ENCODE measurements at regions not wholly inside any gene's neighbourhood (a gene's known extent, or its start where the extent isn't known, plus 50 kb on each side); places are given as distances from the start of the nearest gene placed in this dataset.
A peak's percentile ranks its signal among the peaks of the same experiment; 100 is the strongest.

DNA sequence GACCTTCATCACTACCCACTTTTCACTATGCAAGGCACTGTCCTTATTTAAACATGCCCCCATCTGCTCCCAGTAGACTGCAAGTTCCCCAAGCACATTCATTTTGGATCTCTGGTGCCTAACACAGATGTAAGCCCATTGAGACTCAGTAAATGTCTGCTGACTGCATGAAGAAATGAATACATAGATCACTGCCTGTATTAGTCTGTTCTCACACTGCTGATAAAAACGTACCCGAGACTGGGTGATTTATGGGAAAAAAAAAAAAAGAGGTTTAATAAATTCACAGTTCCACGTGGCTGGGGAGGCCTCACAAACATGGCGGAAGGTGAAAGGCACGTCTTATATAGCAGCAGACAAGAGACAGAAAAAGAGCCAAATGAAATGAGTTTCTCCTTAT lies 204.9 kb downstream of the ATG4C start:
- no peak for DNase-seq

DNA sequence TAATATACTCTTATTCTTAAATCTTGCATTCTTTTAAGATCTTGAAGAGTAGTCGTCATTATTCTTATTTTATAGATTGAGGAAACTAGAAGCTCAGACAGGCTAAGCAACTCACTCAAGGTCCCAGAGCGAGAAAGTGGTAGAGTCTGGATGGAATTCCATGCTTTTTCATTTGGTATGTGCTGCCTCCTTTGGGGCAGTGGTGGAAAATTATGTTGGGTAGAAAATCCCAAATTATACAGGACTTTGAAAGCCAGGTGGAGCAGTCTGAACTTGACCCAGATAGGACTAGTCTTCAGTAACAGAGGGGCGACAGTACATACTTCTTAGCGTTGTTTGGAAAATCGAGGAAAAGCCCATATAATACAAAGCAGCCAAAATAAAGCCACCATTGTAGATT lies 205.6 kb downstream of the ATG4C start:
- DNase-seq, result no peak

DNA sequence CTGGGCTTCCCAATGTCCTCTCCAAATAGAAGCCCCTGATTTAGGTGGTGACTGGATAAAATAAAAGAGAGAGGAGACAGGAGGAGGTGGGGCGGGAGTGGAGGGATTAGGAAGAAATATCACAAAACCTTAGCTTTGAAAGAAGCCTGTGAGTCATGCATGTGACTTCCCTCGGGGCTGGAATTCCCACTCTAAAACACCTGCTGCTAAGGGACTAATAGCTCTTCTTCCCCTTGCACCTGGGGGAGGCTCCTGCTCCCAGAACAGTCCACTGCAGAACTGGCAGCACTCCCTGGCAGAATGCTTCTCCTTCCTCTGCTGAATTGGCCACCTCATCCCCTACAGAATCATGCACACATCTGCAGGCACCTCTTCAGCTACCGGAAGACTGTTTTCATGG lies 207.2 kb downstream of the ATG4C start:
- no peak for DNase-seq

DNA sequence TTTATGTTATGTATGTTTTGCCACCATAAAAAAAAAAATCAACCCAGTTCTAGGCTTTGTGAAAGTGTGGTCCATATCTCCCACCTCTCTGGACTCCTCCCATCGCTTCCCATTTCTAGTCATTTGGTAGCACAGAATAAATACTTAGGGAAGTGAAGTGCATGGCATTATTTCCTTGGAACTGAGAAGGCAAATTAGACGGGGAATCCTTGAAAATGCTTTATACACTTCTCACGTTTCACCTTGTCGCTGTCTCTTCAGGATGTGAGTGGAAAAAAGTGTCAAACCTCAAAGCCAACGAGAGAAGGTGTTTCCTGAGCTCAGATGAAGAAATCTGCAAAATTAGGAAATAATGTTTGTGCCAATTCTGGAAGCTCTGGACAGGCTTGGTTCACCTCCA lies 209.9 kb downstream of the ATG4C start:
- no peak for DNase-seq

DNA sequence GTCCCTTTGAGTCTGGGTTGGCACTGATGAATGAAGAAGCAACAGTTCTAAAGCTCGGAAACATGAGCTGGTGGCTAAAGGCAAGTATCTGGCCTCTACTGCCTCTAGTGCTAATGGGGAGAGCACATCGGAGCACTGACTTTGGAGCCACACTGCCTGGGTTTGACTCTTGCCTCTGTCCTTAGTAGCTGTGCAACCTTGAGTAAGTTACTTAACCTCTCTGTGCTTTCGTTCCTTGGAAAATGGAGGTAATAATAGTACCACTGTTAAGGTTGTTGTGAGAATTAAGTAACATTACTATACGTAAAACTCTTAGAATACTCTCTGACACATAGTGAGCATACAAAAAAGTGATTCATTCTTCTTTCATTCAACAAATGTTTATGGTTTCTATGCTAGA lies 211.2 kb downstream of the ATG4C start:
- DNase-seq, result no peak

DNA sequence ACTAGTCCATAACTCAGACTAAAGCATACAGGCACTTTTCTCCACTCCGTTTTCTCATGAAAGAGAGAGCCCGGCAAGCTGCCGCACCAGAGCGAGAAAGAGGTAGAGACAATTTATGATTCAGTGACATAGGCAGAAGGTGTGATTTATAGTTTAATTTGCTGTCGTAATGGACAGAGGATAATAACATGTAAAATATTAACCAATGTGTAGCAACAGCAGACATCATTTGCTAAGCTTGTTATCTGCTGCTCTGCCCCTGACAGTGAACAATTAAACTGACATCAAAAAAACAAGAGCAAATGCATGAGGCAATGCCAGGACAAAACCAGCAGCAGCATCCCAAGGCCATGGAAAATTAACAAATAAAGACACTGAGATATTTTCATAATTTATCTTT lies 214.0 kb downstream of the ATG4C start:
- no peak for DNase-seq

DNA sequence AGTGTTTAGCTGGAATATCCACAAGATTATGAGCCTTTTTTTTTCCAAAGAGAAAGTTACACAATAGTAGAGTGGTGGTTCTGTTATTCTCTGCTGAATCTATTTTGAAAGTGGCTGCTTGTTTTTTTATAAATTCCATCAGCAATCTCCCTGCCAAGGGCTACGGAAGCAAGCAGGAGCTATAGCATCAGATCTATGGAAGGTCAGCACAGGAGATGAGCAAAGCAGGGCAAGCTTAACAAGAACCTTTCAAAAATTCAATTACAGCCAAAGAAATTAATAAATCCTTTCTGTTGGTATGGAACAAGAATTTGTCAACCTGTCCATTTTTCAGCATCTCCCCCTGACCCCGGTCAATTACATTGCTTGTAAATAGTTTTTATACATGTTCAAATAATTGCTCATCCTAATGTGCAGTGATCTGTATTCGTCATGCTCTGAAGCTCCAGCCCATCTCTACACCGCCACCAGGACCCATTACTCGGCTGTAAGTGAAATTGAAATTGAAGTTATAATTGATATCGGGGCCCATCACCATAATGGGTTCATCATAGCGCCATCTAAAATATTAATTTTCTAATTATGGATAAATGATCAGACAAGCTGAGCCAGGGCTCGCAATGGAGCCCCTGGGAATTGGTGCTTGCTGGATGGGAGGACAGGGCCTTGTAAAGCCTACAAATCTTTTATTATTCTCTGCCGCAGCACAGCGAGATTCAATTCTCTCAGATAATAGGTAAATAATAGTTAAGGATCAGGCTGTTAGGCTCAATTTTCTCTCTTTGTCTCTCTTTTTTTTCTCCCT lies 215.1 kb downstream of the ATG4C start:
- DNase-seq, result no peak

DNA sequence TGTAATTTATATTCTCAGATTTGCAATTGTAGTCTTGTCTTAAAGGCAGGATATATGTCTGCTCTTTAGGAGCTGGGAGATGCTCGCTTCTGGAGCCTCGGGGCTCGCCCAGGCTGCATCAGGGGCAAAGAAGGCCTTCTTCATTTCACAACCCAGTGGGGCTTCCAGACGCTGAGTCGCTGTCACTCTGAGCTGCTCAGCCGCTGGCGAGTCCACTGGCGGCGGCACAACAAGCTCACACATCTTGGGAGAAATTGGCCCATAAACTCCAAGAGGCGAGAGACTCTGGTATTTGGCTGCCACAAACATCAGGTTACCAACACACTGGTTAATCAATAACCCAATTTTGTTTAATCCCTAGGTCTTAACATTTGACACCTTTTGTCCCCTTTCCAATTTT lies 216.6 kb downstream of the ATG4C start:
- no peak for DNase-seq

DNA sequence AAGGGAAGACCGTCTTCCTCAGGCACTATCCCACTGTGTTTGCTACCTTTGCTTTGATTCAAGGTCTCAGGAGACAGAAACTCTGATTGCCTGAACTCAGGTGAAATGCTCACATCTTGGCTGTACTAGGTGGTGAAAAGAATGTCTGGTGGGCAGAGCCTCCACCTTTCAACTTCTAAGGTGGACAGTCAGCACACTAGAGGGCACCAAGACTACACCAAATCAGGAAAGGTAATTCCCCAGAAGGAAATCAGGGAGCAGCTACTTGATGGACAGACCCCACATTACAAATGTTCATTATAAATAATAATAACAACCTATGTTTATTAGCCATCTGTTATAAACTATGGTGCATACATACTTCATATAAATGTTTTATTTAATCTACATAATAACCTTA lies 220.9 kb downstream of the ATG4C start:
- DNase-seq, result no peak

DNA sequence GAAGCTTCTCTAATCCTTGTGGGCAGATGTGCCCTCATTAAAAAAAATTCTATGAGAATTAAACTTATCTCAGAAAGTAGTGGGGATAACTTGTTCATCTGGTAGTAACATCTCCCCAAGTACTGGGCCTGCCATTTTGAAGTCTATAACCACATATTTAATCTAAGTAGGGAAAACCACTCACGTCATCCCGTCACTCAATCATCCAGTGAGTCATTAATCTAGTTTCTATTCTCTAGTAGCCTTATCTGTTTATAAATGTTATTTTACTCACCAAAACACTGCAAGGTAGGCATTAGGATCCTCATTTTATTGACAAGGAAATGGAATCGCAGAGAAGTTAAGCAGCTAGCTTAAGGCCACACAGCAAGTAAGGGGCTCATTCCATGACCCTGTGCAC lies 221.9 kb downstream of the ATG4C start:
- DNase-seq, result no peak

DNA sequence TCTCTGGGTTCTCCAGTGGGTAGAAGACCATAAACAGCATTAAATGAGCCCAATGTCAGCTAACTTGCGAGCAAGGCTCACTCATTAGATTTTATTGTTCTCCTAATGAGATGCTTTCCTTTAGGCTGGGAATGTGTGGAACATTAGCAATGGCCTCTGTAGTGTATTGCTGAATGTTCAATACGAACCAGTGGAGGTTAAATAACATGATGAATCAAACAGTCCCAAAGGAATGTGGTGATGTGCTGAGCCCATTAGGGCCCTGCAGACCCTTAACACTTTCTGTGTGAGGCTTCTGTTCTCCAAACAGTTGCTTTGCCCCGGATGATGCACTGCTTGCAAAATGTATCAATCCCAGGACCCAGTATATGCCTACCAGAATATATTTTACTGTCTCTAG lies 225.5 kb downstream of the ATG4C start:
- DNase-seq, result peak; percentile 59

DNA sequence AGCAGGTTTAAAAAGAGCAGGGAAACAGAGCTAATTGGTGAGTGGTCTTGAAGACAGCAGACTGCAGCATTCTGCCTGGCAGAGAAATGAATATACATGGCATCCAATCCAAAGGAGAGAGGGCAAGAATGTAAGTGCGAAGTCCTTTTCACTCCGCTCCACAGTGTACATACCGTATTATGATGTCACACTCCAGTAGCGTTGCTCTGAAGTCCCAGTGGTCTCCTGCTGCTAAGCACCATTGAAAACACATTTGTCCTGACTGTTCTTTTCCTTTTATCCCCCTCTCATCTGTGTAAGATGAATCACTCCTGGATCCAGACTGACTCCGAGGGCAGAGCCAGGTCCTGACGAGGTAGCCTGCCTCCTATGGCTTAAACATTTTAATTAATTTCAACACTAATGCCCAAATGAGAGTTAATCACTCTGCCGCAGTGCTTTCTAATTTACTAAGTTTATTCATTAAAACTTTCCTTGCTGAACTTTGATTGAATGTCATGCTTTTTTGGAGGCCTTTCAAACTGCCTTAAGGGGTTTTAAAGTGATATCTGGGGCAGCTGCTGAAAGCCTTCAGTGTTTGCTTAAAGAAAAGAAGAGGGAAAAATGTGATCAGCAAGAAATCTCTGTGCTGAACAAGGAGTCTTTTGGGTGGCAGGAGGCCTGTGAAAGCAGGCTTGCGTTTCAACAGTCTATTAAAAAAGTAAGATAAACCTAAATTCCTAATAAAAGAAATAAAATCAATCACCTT lies 227.2 kb downstream of the ATG4C start:
- peak; percentile 72 for DNase-seq

DNA sequence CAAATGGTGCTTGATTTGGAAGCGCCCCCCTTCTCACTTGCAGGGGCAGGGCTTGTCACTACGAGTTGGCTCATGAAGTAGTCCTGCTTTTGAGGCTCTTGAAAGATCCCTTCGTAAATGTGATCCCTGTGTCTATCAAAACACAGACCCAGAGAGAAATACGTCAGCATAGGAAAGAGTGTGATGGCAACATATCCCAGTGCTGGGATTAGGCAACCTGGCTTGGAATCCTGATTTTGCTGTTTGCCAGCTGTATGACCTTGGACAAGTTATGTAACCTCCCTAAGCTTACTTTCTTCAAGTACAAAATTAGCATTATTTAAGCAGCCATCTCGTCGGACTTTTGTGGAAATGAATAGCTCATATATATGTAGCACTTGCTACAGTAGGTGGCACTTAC lies 228.4 kb downstream of the ATG4C start:
- DNase-seq, result no peak

DNA sequence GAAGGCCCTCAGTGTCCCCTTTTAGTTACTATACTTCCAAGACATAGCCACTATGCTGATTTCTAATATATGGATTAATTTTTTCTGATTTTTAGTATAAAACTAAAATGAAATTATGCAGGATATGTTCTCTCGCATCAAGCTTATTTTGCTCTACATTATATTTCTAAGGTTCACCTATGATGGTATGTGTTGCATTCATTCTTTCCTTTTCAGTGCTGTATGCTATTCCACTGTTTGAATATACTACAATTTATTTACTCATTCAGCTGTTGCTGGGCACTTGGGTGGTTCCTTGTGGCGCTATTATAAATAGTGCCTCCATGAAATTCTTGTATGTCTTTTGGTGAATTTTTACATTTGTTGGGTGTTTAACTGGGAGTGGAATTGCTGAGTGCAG lies 230.3 kb downstream of the ATG4C start:
- no peak for DNase-seq

DNA sequence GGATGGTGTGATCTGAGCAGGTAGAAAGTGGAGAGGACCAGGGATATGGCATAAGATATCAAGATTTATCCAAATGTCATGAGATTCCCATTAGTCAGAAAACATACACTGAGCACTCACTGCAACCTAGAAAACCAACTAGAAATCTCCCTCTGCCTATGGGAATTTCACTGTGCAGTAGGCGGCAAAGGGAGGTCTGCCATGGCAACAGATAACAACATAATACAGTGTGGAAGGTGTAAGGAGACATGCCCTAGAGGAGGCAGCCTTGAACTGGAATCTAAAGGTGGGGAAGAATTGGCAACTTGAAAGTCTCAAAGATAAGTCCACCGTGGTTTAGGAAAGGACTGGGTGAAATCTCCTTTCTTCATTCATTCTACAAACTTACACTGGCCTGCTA lies 238.4 kb downstream of the ATG4C start:
- no peak for DNase-seq

DNA sequence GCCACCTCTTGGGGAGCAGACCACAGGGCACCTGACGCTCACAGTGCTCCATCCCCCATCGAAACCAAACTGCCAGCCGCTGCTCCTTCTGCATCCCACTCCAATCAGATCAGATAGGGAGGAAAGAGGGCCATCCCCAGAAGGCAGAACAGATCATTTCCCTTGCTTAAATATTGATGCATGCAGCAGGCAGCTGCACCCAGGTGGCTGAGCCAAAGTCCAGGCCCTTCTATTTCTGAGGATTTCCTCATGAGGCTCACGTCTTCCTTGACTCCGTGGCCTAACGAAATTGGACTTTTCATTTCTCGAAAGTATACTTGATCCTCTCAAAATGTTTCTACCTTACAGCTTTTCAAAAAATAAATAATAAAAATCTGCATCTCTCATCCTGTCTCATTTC lies 239.2 kb downstream of the ATG4C start:
- DNase-seq, result no peak

DNA sequence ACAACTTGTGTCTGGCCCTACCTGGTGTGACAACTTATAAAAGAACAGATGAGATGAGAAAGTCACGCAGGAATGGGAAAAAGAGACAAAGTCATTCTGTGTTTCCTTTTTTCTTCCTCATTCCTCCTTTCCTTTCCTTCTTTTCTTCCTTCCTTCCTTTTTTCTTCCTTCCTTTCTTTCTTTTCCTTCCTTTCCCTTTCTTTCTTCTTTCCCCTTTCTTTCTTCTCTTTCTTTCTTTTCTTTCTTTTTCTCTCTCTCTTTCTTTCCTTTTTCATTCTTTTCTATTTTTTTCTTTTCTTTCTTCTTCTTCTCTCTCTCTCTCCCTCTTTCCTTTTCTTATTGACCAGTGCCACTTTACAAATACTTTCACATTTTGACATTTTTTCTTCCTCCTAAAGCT lies 239.7 kb downstream of the ATG4C start:
- no peak for DNase-seq

DNA sequence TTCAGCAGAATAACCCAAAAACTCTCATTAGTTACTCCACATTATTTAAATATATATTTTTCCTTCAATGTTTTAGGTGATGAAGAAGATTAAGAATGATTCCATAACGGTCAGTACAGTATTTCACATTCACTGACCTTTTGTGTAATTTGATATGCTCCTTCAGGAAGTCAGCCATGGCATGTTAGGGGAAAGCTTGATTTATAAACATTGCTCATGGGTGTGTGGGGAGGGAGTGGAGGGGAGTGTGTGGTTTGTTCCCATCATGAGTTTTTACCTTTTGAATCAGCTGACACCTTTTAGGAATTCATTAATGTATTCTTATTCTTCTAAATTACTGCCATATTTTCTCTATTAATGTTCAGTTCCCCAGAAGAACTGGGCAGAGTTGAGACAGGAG lies 240.2 kb downstream of the ATG4C start:
- DNase-seq, result no peak

DNA sequence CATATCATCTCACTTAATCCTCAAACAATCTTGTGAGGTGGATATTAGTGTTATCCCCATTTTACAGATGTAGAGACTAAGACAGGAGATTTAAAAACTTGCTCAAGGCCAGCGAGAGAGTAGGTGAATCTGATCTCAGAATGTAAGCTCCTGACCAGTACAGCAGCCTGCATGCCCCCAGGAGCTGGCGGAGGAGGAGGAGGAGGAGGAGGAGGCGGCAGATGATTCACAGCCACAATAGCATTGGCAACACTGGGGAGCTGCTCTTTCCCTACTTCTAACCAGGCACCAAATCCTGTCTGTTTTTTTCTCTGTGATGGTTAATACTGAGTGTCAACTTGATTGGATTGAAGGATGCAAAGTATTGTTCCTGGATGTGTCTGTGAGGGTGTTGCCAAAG lies 243.2 kb downstream of the ATG4C start:
- no peak for DNase-seq

DNA sequence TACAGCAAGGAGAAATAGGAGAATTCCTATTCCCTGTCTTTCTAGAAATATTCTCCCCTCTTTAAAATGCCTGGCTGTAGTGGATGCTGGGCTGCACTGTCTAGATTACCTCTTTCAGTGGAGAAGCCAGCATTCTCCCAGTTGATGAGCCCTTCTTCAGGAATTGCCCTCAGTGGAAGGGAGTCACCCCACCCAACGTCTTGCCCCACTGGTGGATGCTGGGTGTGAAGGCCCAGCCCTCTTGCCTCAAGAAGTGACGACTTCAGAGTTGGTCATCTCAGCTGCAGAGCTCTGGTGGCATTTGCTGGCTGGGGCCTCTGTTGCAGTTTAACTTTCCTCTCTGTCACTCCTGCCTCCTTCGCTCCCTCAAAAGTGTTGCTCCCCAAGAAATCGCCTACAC lies 248.2 kb downstream of the ATG4C start:
- DNase-seq, result no peak

DNA sequence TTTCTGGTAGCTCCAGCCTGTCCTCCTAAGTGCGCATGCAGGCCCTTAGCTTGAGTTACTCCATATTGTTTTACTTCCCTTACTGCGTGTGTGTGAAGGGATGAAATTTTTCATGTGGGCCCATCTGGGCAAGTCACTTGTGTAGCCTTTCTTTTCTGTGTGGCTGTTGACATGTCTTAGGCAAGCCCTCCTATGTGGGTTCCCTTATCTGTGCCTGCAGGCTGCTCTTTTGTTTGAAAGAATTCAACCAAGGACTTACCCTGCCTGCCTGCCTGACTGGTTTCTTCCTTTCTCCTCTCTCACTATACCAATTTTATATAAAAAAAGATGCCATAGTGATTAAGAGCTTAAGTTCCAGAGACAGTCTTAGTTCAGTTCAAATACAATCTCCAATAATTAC lies 249.3 kb downstream of the ATG4C start:
- DNase-seq, result no peak

DNA sequence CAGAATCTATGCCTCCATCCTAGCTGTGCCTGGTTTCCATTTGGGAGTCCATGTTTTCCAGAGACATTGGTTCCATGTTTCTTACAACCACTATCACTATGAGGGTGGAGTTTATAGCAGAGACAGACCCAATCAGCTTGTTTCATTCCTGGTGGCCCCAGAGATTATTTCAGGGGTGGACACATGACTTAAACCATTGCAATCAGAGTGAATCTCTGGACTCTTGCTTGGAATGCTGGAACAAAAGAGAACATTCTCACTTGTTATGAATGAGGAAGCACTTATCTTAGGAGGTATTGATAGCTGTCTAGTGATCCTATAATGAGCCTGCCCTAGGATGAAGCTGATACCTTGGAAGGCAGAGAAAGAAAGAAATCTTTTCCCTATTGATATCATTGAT lies 250.3 kb downstream of the ATG4C start:
- DNase-seq, result no peak

DNA sequence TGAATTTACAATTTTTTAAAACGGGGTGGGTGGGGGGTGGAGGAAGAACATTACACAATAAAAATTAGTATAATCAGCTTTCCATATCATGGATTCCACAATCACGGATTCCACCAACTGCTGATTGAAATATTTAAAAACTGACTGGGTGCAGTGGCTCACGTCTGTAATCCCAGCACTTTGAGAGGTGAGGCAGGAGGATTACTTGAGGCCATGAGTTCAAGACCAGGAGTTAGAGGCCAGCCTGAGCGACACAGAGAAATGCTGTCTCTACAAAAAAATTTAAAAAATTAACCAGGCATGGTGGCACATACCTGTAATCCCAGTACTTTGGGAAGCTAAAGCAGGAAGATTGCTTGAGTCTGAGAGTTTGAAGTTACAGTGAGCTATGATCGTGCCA lies 254.7 kb downstream of the ATG4C start:
- DNase-seq, result no peak

DNA sequence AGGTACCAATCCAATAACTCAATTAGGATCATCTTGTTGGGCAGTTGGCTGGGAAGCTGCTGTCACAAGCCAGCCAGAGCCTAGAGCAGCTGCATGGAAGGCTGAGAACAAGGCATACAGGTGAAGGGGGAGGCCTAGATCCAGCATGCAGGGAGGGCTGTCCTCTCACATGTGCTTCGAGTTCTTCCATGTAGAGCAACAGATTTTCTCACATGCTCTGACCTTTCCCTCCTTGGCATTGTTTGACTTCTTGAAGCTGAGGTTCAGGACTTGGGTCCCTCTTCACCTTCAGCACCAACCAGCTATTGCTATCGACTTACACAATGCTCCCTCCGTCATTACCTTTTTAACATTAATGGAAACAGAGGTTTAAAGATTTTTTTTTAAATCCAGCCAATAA lies 257.7 kb downstream of the ATG4C start:
- no peak for DNase-seq

DNA sequence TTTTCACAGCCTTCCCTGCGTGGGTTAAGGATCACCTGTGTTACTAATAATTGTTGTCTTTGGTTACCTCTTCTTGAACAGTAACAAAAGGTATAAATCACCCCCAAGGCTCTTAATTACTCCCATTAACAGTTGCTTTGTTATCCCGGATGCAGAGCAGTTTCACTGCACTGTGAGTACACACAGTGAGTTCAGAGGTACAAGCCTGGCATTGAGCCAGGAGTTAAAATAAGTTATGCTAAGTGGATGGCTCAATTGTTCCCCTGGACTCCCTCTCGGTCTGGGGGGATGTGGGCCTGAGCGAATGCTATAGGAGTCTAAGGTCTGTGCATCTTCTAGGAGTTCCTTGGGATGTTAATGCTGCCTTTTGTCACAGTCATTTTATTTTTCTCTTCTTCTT lies 258.3 kb downstream of the ATG4C start:
- DNase-seq, result peak; percentile 23

Data from eye (tissue), 1 donor.